Right cardiac atrium (tissue), 5 donors: ENCODE measurements at regions not wholly inside any gene's neighbourhood (a gene's known extent, or its start where the extent isn't known, plus 50 kb on each side); places are given as distances from the start of the nearest gene placed in this dataset.

ENCODE experiments used
- ATAC-seq, 2 donors: fragments of 200-7000 bp; cut with Tn5 transposase; one replicate each; pipeline versions ENCODE4 v1.8.0 to v1.9.1; 2020; ENCODE audit warnings: moderate library complexity in 2 of 2, mild to moderate bottlenecking in 1 of 2
- DNase-seq, 3 donors: peaks; one replicate each; pipeline ENCODE4 v3.0.0-alpha.2; 2020
- H3K27ac ChIP-seq: one replicate; pipeline ENCODE4 v1.5.1; 2013; ENCODE audit warnings: mild to moderate bottlenecking, low read length, control low read depth, moderate library complexity
- H3K27me3 ChIP-seq: one replicate; pipeline ENCODE4 v1.6.1; 2013; ENCODE audit not compliant: control insufficient read depth, insufficient read depth
- H3K4me1 ChIP-seq: one replicate; pipeline ENCODE4 v1.6.1; 2013; ENCODE audit warnings: low read length; ENCODE audit not compliant: control insufficient read depth, insufficient read depth
- H3K4me3 ChIP-seq: one replicate; pipeline ENCODE4 v1.5.1; 2013; ENCODE audit warnings: low read length, control low read depth
- H3K9me3 ChIP-seq: one replicate; pipeline ENCODE4 v1.6.1; 2013; ENCODE audit warnings: low read length; ENCODE audit not compliant: control insufficient read depth
- WGBS: extraction: QIAGEN DNeasy Blood & Tissue Kit; methylation state at CpG from one replicate; pipeline ENCODE4 v1.1.7; 2013; 5-methylcytosine and 5-hydroxymethylcytosine counted together
- intact Hi-C, 4 donors: fragments of 100-400 bp; cut with DNase I; formaldehyde crosslinking; loops; one replicate each; pipeline versions ENCODE4 v1.11.0 to v1.14.0; 2022 to 2023
- donor health status: healthy with polysubstance abuse.
- donor health status: DM: no; HTN: yes; CAD: no.
- donor health status: DM: no; HTN: no; CAD: no.
- donor health status: DM: no; HTN: yes; CAD: no; lungs with severe emphysema.
- donor health status: DM: yes; HTN: yes; CAD: no.

GRCh38 chr4:177008836-177009501 is 216.2 kb upstream of the VEGFC start:
- WGBS = 71% methylated on average over 4 of the region's 4 CpGs
- no peak overlapping the region for H3K27ac ChIP-seq
- ATAC-seq (no peak), DNase-seq (no peak)
- intact Hi-C loops = no loop called here
- H3K9me3 ChIP-seq = no peaks in the 10 kb centered on the region
- H3K27me3 ChIP-seq = no peaks in the 10 kb centered on the region
- no peaks in the 10 kb centered on the region for H3K4me1 ChIP-seq
- H3K4me3 ChIP-seq = no peak overlapping the region

GRCh38 chr4:177010418-177010817 is 217.7 kb upstream of the VEGFC start:
- ATAC-seq = no peak
- Histone ChIP-seq H3K4me1 (no peaks in the 10 kb centered on the region), H3K4me3 (no peak overlapping the region), H3K27me3 (no peaks in the 10 kb centered on the region), H3K9me3 (no peaks in the 10 kb centered on the region), H3K27ac (no peak overlapping the region)
- intact Hi-C loops = no loop called here
- no peak for DNase-seq
- 48% methylated on average over 2 of the region's 2 CpGs for WGBS

- H3K27ac ChIP-seq = no peak overlapping the region
- intact Hi-C loops = no loop called here
- no peak for ATAC-seq
Measured at GRCh38 chr4:177012918-177013545, 220.3 kb upstream of the VEGFC start.

GRCh38 chr4:177016541-177017141 is 223.9 kb upstream of the VEGFC start:
- no peak for DNase-seq
- no peaks in the 10 kb centered on the region for H3K4me1 ChIP-seq
- no peak overlapping the region for H3K27ac ChIP-seq
- intact Hi-C loops = no loop called here
- no peak overlapping the region for H3K4me3 ChIP-seq
- no peak for ATAC-seq
- 30% methylated on average over 1 of the region's 1 CpG for WGBS
- H3K27me3 ChIP-seq = no peaks in the 10 kb centered on the region
- H3K9me3 ChIP-seq = no peaks in the 10 kb centered on the region

More at GRCh38 chr4:177012918-177013545, 220.3 kb upstream of the VEGFC start:
- DNase-seq = no peak
- no peaks in the 10 kb centered on the region for H3K4me1 ChIP-seq
- WGBS = 97% methylated on average over 1 of the region's 1 CpG
- no peaks in the 10 kb centered on the region for H3K27me3 ChIP-seq
- H3K9me3 ChIP-seq = no peaks in the 10 kb centered on the region
- no peak overlapping the region for H3K4me3 ChIP-seq

DNA sequence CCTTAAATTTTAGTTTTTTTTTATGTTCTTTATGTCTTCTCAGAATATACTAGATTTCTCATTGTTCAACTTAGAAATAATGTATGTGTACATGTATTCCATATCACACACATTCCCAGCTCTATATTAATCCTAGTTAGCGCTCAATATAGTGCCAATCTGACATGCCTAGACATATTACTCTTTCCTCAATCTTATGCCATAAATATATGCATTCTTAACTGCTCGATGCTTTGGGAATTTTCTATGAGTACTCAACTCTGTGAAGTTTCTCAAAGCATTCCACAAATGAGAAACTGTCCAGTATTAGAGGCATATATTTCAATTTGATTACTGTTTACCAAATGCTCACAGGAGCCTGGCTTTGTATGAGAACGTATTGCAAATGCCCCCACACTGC is 231.2 kb upstream of the VEGFC start:
- intact Hi-C loops = no loop called here
- WGBS = 78% methylated on average over 3 of the region's 3 CpGs
- ATAC-seq (no peak), DNase-seq (no peak)
- H3K27me3 ChIP-seq = no peaks in the 10 kb centered on the region
- no peak overlapping the region for H3K27ac ChIP-seq
- no peaks in the 10 kb centered on the region for H3K9me3 ChIP-seq
- H3K4me1 ChIP-seq = no peaks in the 10 kb centered on the region
- no peak overlapping the region for H3K4me3 ChIP-seq

- Histone ChIP-seq H3K4me3 (no peak overlapping the region), H3K4me1 (no peaks in the 10 kb centered on the region), H3K27me3 (no peaks in the 10 kb centered on the region), H3K9me3 (no peaks in the 10 kb centered on the region), H3K27ac (no peak overlapping the region)
- no peak for ATAC-seq
- intact Hi-C loops = no loop called here
- no peak for DNase-seq
- WGBS = 27% methylated on average over 1 of the region's 1 CpG
Measured at GRCh38 chr4:177032341-177032740, 239.6 kb upstream of the VEGFC start.

GRCh38 chr4:177033135-177033534 is 240.4 kb upstream of the VEGFC start:
- Histone ChIP-seq H3K27ac (no peak overlapping the region), H3K4me1 (no peaks in the 10 kb centered on the region), H3K4me3 (no peak overlapping the region), H3K27me3 (no peaks in the 10 kb centered on the region), H3K9me3 (no peaks in the 10 kb centered on the region)
- no peak for ATAC-seq
- WGBS = 62% methylated on average over 3 of the region's 3 CpGs
- intact Hi-C loops = no loop called here
- DNase-seq = no peak

GRCh38 chr4:177033632-177034031 is 240.9 kb upstream of the VEGFC start:
- Histone ChIP-seq H3K4me1 (no peaks in the 10 kb centered on the region), H3K27me3 (no peaks in the 10 kb centered on the region), H3K27ac (no peak overlapping the region), H3K4me3 (no peak overlapping the region), H3K9me3 (no peaks in the 10 kb centered on the region)
- WGBS = 80% methylated on average over 1 of the region's 1 CpG
- DNase-seq (no peak), ATAC-seq (no peak)
- intact Hi-C loops = no loop called here

DNA sequence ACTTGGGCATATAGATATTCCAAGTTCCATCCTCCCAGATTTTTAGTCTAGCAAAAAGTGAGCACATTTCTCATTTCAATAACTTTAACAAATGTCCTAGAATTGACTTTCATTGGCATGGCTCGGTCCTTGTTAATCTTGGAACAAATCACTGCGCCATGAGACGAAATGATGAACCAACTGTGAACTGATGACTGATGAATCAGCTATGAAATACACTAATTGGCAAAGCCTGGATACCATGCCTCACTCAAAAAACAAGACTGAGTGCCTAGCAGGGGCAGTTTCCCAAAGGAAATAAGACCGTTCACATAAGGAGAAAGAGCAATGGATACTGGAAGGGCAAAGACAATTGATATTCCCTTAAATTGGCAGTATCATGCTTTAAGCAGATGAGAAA is 248.6 kb upstream of the VEGFC start:
- Histone ChIP-seq H3K27ac (no peak overlapping the region), H3K4me1 (no peaks in the 10 kb centered on the region), H3K27me3 (no peaks in the 10 kb centered on the region), H3K4me3 (no peak overlapping the region), H3K9me3 (no peaks in the 10 kb centered on the region)
- 92% methylated on average over 4 of the region's 4 CpGs for WGBS
- no peak for ATAC-seq
- no peak for DNase-seq
- intact Hi-C loops = loop anchor here in 3 of 4 donors (5.0 to 10.0 kb wide), 3 partner anchors 257 to 667 kb away; no protein-coding TSS in a partner anchor

DNA sequence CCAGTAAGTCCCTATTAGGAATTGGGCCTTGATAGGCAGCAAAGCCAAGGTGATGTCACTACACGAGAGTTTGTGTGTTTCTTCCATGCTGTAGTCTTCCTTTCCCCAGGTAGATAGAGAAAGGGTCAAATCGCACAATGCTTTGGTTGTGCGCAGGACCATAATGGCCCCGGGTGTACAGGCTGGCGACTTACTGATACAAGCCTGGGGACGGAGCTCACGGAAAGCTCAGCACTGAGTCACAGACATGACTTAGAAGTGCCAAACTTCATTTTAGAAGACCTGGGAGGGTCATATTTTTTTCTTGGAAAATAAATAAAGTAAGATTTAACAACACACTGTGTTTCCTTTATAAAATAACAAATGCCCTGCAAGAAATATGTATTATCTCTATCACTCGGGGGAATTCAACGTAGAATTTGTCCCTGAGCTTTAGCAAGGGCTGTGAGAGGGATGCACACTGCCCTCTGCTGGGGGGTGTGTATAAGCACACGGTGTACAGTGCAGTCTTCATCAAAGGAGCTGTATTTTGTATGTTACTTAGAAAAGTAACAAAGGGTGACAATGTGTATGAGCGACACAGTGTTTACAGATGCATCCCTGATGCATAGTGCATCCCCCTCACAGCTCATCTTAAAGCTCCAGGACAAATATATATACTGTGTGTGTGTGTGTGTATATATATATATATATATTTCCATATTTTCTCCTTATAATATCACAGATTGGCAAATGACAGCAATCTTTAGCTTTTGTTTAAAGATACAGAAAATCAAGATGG is 254.5 kb upstream of the VEGFC start:
- no peaks in the 10 kb centered on the region for H3K4me1 ChIP-seq
- intact Hi-C loops = loop anchor here in 2 of 4 donors (5.0 to 10.0 kb wide), 3 partner anchors 262 to 672 kb away; no protein-coding TSS in a partner anchor
- ATAC-seq (peak; percentile 76 to 92), DNase-seq (peak; percentile 53 to 75 (median 55))
- no peaks in the 10 kb centered on the region for H3K9me3 ChIP-seq
- no peak overlapping the region for H3K4me3 ChIP-seq
- WGBS = 34% methylated on average over 11 of the region's 11 CpGs
- no peaks in the 10 kb centered on the region for H3K27me3 ChIP-seq
- no peak overlapping the region for H3K27ac ChIP-seq

GRCh38 chr4:177047851-177048174 is 255.1 kb upstream of the VEGFC start:
- ATAC-seq = no peak
- Histone ChIP-seq H3K4me1 (no peaks in the 10 kb centered on the region), H3K4me3 (no peak overlapping the region), H3K27ac (no peak overlapping the region), H3K9me3 (no peaks in the 10 kb centered on the region), H3K27me3 (no peaks in the 10 kb centered on the region)
- DNase-seq = no peak
- intact Hi-C loops = loop anchor here in 2 of 4 donors (5.0 to 10.0 kb wide), 3 partner anchors 263 to 673 kb away; no protein-coding TSS in a partner anchor
- WGBS = 1% methylated on average over 1 of the region's 1 CpG
